H1 (cell line): ENCODE measurements at regions not wholly inside any gene's neighbourhood (a gene's known extent, or its start where the extent isn't known, plus 50 kb on each side); places are given as distances from the start of the nearest gene placed in this dataset.

ENCODE experiments used
- CTCF ChIA-PET: fragments of 300-600 bp; sonication (Branson Sonifier 250); formaldehyde crosslinking; loops from one replicate; lab custom pipeline; 2021; ENCODE audit not compliant: partially characterized antibody; lab: Charles Lee
- POLR2A ChIA-PET: fragments of 300-600 bp; sonication (Branson Sonifier 250); formaldehyde crosslinking; loops from one replicate; lab custom pipeline; 2021; ENCODE audit warnings: inconsistent platforms; ENCODE audit not compliant: partially characterized antibody; lab: Charles Lee
- DNase-seq, 2 experiments: peaks; one replicate each; pipeline versions ENCODE4 v3.0.0 to v3.0.0-alpha.2; 2010 to 2022; ENCODE audit warnings: low spot score in 2 of 2, low read depth in 1 of 2, mixed read lengths in 1 of 2
- FAIRE-seq: peaks from 2 replicates; lab custom pipeline; 2011; peaks lifted over from hg19 to GRCh38; lab: Jason Lieb, UNC
- H2AFZ ChIP-seq: 2 replicates; pipeline ENCODE4 v1.8.1; 2012; ENCODE audit warnings: low read length, inconsistent platforms
- H2AK5ac ChIP-seq: 2 replicates; pipeline ENCODE4 v1.6.1; 2013; ENCODE audit warnings: low read depth, low read length
- H2BK120ac ChIP-seq: replicated peaks from 2 replicates; pipeline ENCODE3; 2013; ENCODE audit warnings: low read depth, low read length, inconsistent platforms
- H2BK12ac ChIP-seq: 2 replicates; pipeline ENCODE4 v1.6.1; 2013; ENCODE audit warnings: low read depth, low read length
- H2BK15ac ChIP-seq: 2 replicates; pipeline ENCODE4 v1.6.1; 2013; ENCODE audit warnings: low read length
- H2BK20ac ChIP-seq: 2 replicates; pipeline ENCODE4 v1.6.1; 2013; ENCODE audit warnings: low read length
- H2BK5ac ChIP-seq: 2 replicates; pipeline ENCODE4 v1.6.1; 2013; ENCODE audit warnings: low read depth, low read length
- H3K14ac ChIP-seq: 2 replicates; pipeline ENCODE4 v1.6.1; 2013; ENCODE audit warnings: inconsistent platforms; ENCODE audit not compliant: insufficient read length
- H3K18ac ChIP-seq: 2 replicates; pipeline ENCODE4 v1.6.1; 2013; ENCODE audit warnings: low read length; ENCODE audit errors: extremely low read depth
- H3K23ac ChIP-seq: 2 replicates; pipeline ENCODE4 v1.6.1; 2013; ENCODE audit warnings: inconsistent platforms; ENCODE audit not compliant: insufficient read length
- H3K23me2 ChIP-seq: 2 replicates; pipeline ENCODE4 v1.6.1; 2013; ENCODE audit warnings: low read depth, low read length
- H3K27ac ChIP-seq: 2 replicates; pipeline ENCODE4 v1.6.1; 2011; ENCODE audit warnings: low read depth, low read length, inconsistent platforms
- H3K27me3 ChIP-seq, 4 experiments: replicated peaks in 1 of 4; 1 replicate in 1 of 4; 2 replicates in 3 of 4; pipeline versions ENCODE4 v1.6.1 to v1.8.1; 2011 to 2013; ENCODE audit warnings: low read length in 3 of 4, mild to moderate bottlenecking in 3 of 4, inconsistent platforms in 2 of 4, mixed read lengths in 2 of 4, moderate library complexity in 1 of 4; ENCODE audit not compliant: control insufficient read depth in 3 of 4, insufficient read depth in 3 of 4; ENCODE audit errors: extremely low read depth in 1 of 4
- H3K36me3 ChIP-seq, 4 experiments: 2 replicates each; pipeline versions ENCODE4 v1.6.1 to v1.8.1; 2011 to 2013; ENCODE audit warnings: mild to moderate bottlenecking in 4 of 4, low read length in 3 of 4, moderate library complexity in 2 of 4, control low read depth in 1 of 4, inconsistent platforms in 1 of 4; ENCODE audit not compliant: insufficient read depth in 4 of 4, control insufficient read depth in 2 of 4
- H3K4ac ChIP-seq: replicated peaks from 2 replicates; pipeline ENCODE3; 2013; ENCODE audit warnings: low read length, low read depth, mixed read lengths, inconsistent platforms; ENCODE audit not compliant: insufficient read length
- H3K4me1 ChIP-seq, 4 experiments: replicated peaks in 1 of 4; 1 replicate in 1 of 4; 2 replicates in 3 of 4; pipeline versions ENCODE4 v1.6.1 to v1.8.1; 2011 to 2013; ENCODE audit warnings: low read length in 3 of 4, inconsistent platforms in 2 of 4, mixed read lengths in 1 of 4; ENCODE audit not compliant: insufficient read depth in 4 of 4, control insufficient read depth in 3 of 4
- H3K4me2 ChIP-seq, 2 experiments: 2 replicates each; pipeline versions ENCODE4 v1.6.1 to v1.8.1; 2011 to 2013; ENCODE audit warnings: low read depth in 2 of 2, low read length in 2 of 2, control low read depth in 1 of 2, inconsistent platforms in 1 of 2, mild to moderate bottlenecking in 1 of 2; ENCODE audit not compliant: insufficient read depth in 1 of 2
- H3K4me3 ChIP-seq, 4 experiments: fragments of 200-600, 300-600 bp in 1 of 4; sonication (generic), shearing (Covaris generic), sonication (Bioruptor Twin) in 1 of 4; 2 replicates each; pipeline versions ENCODE4 v1.5.1 to v1.8.1; 2011 to 2016; ENCODE audit warnings: low read length in 4 of 4, low read depth in 3 of 4, control low read depth in 2 of 4, inconsistent platforms in 2 of 4, mild to moderate bottlenecking in 2 of 4, mixed read lengths in 1 of 4, moderate library complexity in 1 of 4; ENCODE audit not compliant: insufficient read depth in 2 of 4; ENCODE audit errors: extremely low read depth in 1 of 4
- H3K56ac ChIP-seq: replicated peaks from 2 replicates; pipeline ENCODE3; 2013; ENCODE audit warnings: low read depth, mild to moderate bottlenecking, mixed read lengths, low read length, inconsistent platforms; ENCODE audit not compliant: insufficient read length
- H3K79me1 ChIP-seq: 2 replicates; pipeline ENCODE4 v1.6.1; 2013; ENCODE audit warnings: low read depth, low read length, control low read depth
- H3K79me2 ChIP-seq, 2 experiments: 2 replicates each; pipeline versions ENCODE4 v1.6.1 to v1.8.1; 2012 to 2013; ENCODE audit warnings: low read length in 2 of 2, mild to moderate bottlenecking in 2 of 2, inconsistent platforms in 1 of 2; ENCODE audit not compliant: insufficient read depth in 2 of 2, control insufficient read depth in 1 of 2
- H3K9ac ChIP-seq, 4 experiments: replicated peaks in 1 of 4; 1 replicate in 1 of 4; 2 replicates in 3 of 4; pipeline versions ENCODE4 v1.6.1 to v1.8.1; 2011 to 2013; ENCODE audit warnings: low read depth in 3 of 4, low read length in 3 of 4, control low read depth in 2 of 4, mild to moderate bottlenecking in 2 of 4, moderate library complexity in 2 of 4, inconsistent platforms in 1 of 4; ENCODE audit errors: extremely low read depth in 1 of 4
- H3K9me3 ChIP-seq, 2 experiments: 2 replicates each; pipeline versions ENCODE4 v1.6.1 to v1.8.1; 2012 to 2013; ENCODE audit warnings: mild to moderate bottlenecking in 2 of 2, moderate library complexity in 2 of 2, control low read depth in 1 of 2, inconsistent platforms in 1 of 2, low read depth in 1 of 2, low read length in 1 of 2, mixed read lengths in 1 of 2; ENCODE audit not compliant: insufficient read depth in 2 of 2
- H4K20me1 ChIP-seq, 2 experiments: replicated peaks in 1 of 2; 2 replicates each; pipeline versions ENCODE3 to v1.8.1; 2011 to 2013; ENCODE audit warnings: inconsistent platforms in 2 of 2, low read length in 2 of 2, mild to moderate bottlenecking in 1 of 2; ENCODE audit not compliant: insufficient read depth in 2 of 2, control insufficient read depth in 1 of 2
- H4K5ac ChIP-seq: 2 replicates; pipeline ENCODE4 v1.6.1; 2013; ENCODE audit warnings: low read length, low read depth, mixed read lengths, inconsistent platforms; ENCODE audit not compliant: insufficient read length
- H4K8ac ChIP-seq: 2 replicates; pipeline ENCODE4 v1.8.0; 2013; ENCODE audit warnings: mild to moderate bottlenecking, moderate library complexity, low read length, inconsistent platforms; ENCODE audit not compliant: insufficient read depth; ENCODE audit errors: extremely low read depth
- H4K91ac ChIP-seq: replicated peaks from 2 replicates; pipeline ENCODE3; 2013; ENCODE audit warnings: low read length, mixed read lengths, inconsistent platforms; ENCODE audit not compliant: insufficient read length
- ATF2 ChIP-seq: IDR thresholded peaks from 2 replicates; pipeline ENCODE4 v1.6.1; 2012; ENCODE audit warnings: low read length, inconsistent platforms
- ATF3 ChIP-seq: IDR thresholded peaks from 2 replicates; pipeline ENCODE4 v1.6.1; 2011; ENCODE audit warnings: low read depth, mild to moderate bottlenecking, low read length; ENCODE audit not compliant: insufficient read depth
- CBX8 ChIP-seq: fragments of 300-800, 300-1000 bp; sonication (generic); IDR thresholded peaks from 2 replicates; pipeline ENCODE4 v1.7.1; 2016; ENCODE audit warnings: low read depth, low read length, borderline replicate concordance
- CHD2 ChIP-seq: IDR thresholded peaks from 2 replicates; pipeline ENCODE4 v1.6.1; 2012; ENCODE audit warnings: low read length, improper control_type of control experiment
- FOSL1 ChIP-seq: IDR thresholded peaks from 2 replicates; pipeline ENCODE4 v1.6.1; 2011; ENCODE audit warnings: mild to moderate bottlenecking, low read depth, low read length, moderate library complexity; ENCODE audit not compliant: insufficient read depth
- GTF2F1 ChIP-seq: IDR thresholded peaks from 2 replicates; pipeline ENCODE4 v1.6.1; 2012; ENCODE audit warnings: low read depth, low read length, improper control_type of control experiment, borderline replicate concordance
- KDM5A ChIP-seq: fragments of 200-600 bp; IDR thresholded peaks from 2 replicates; pipeline ENCODE4 v1.7.1; 2012; ENCODE audit warnings: mild to moderate bottlenecking, low read length, inconsistent platforms, mixed read lengths
- PHF8 ChIP-seq: fragments of 200-600 bp; sonication (generic); conservative IDR thresholded peaks from 2 replicates; pipeline ENCODE4 v1.7.1; 2012; ENCODE audit warnings: low read depth, mild to moderate bottlenecking, inconsistent platforms, low read length, moderate library complexity
- RNF2 ChIP-seq: fragments of 200-900, 300-1000 bp; sonication (generic); IDR thresholded peaks from 2 replicates; pipeline ENCODE4 v1.7.1; 2016; ENCODE audit warnings: borderline replicate concordance, low read depth, mild to moderate bottlenecking, antibody characterized with exemption, low read length; ENCODE audit not compliant: poor library complexity, severe bottlenecking; ENCODE audit errors: missing control alignments
- SIN3A ChIP-seq, 2 experiments: IDR thresholded peaks in 1 of 2; conservative IDR thresholded peaks in 1 of 2; 2 replicates each; pipeline ENCODE4 v1.6.1; 2011 to 2012; ENCODE audit warnings: low read length in 2 of 2, improper control_type of control experiment in 1 of 2, low read depth in 1 of 2, mild to moderate bottlenecking in 1 of 2
- SRF ChIP-seq: IDR thresholded peaks from 2 replicates; pipeline ENCODE4 v1.6.1; 2011; ENCODE audit warnings: mild to moderate bottlenecking, low read depth, low read length, moderate library complexity
- WGBS, 2 experiments: shearing (Covaris generic) in 1 of 2; methylation state at CpG; one replicate each; pipeline versions ENCODE4 v1.1.6 to v1.1.7; 2013 to 2015; ENCODE audit warnings: low lambda C conversion rate in 2 of 2, mixed read lengths in 2 of 2, inconsistent platforms in 1 of 2, low coverage in 1 of 2, missing lambda C conversion rate in 1 of 2; ENCODE audit not compliant: insufficient replicate concordance in 2 of 2, insufficient coverage in 1 of 2, insufficient read length in 1 of 2; ENCODE audit errors: extremely low coverage in 1 of 2, missing lambda C conversion rate in 1 of 2; 5-methylcytosine and 5-hydroxymethylcytosine counted together

GRCh38 chr9:13787234-13787833 lies 507.8 kb upstream of the MPDZ start:
- H4K8ac ChIP-seq, result no peak overlapping the region
- no peak for FAIRE-seq
- H4K5ac ChIP-seq, result no peak overlapping the region
- no peak overlapping the region for H3K9ac ChIP-seq
- H2BK5ac ChIP-seq, result no peak overlapping the region
- no peak overlapping the region for H3K4me2 ChIP-seq
- H3K79me1 ChIP-seq, result no peaks in the 10 kb centered on the region
- H3K14ac ChIP-seq, result no peak overlapping the region
- no peak overlapping the region for H3K23ac ChIP-seq
- H3K18ac ChIP-seq, result no peak overlapping the region
- no peak overlapping the region for H3K56ac ChIP-seq
- no peaks in the 10 kb centered on the region for H3K4me1 ChIP-seq
- no peaks in the 10 kb centered on the region for H3K27me3 ChIP-seq
- no peaks in the 10 kb centered on the region for H3K79me2 ChIP-seq
- no peak overlapping the region for H2BK15ac ChIP-seq
- H4K20me1 ChIP-seq, result no peaks in the 10 kb centered on the region
- no peak overlapping the region for H3K4ac ChIP-seq
- H2AFZ ChIP-seq, result peak overlapping the region; percentile 93; the same call in 1 of the 2 replicates
- H3K36me3 ChIP-seq, result no peaks in the 10 kb centered on the region
- no peak for DNase-seq
- no peak overlapping the region for H3K4me3 ChIP-seq
- no peaks in the 10 kb centered on the region for H3K23me2 ChIP-seq
- 89% methylated on average over 10 of the region's 10 CpGs; no CpG with 5 or more reads in 1 of the 2 experiments for WGBS, 2 experiments
- H2BK120ac ChIP-seq, result no peak overlapping the region
- H2AK5ac ChIP-seq, result no peak overlapping the region
- TF ChIP-seq ATF3 (no peak), CBX8 (no peak), SIN3A (conservative IDR thresholded peaks at IDR 0.05 in 1 of 2, IDR thresholded peaks at IDR 0.05 in 1 of 2; ENCODE audit: low read depth in 1 of 2, low read length in 2 of 2) (no peak), RNF2 (no peak), FOSL1 (no peak), ATF2 (no peak), CHD2 (no peak), PHF8 (no peak), SRF (no peak), GTF2F1 (no peak), KDM5A (no peak)
- H2BK12ac ChIP-seq, result no peak overlapping the region
- no peaks in the 10 kb centered on the region for H3K9me3 ChIP-seq
- H4K91ac ChIP-seq, result no peak overlapping the region
- POLR2A ChIA-PET, result no interaction called here
- CTCF ChIA-PET, result interaction anchor here (0.7 kb wide), 1 partner anchor 1029 kb away, joined by 3 read pairs; no protein-coding TSS in a partner anchor
- no peak overlapping the region for H3K27ac ChIP-seq
- H2BK20ac ChIP-seq, result no peak overlapping the region
